Activated CD8-positive, alpha-beta T cell treated with anti-CD3 and anti-CD28 coated beads for 36 hours (primary cell): ENCODE measurements at regions not wholly inside any gene's neighbourhood (a gene's known extent, or its start where the extent isn't known, plus 50 kb on each side); places are given as distances from the start of the nearest gene placed in this dataset.

Experiments used
- ATAC-seq: fragments of 200-7000 bp; cut with Tn5 transposase; one replicate; pipeline ENCODE4 v1.10.0; 2021; ENCODE audit warnings: mild to moderate bottlenecking, moderate library complexity
- CTCF ChIA-PET: fragments of 350-600 bp; sonication (Branson Sonifier 250); formaldehyde crosslinking; loops from one replicate; lab custom pipeline; 2021; ENCODE audit warnings: antibody characterized with exemption; lab: Charles Lee
- POLR2A ChIA-PET: fragments of 350-600 bp; sonication (Branson Sonifier 250); formaldehyde crosslinking; loops from one replicate; lab custom pipeline; 2021; ENCODE audit warnings: antibody characterized with exemption; lab: Charles Lee
- DNase-seq: peaks from one replicate; pipeline ENCODE4 v3.0.0-alpha.2; 2020
- H3K27ac Mint-ChIP-seq: one replicate; pipeline ENCODE4 v1.8.0; 2021; ENCODE audit warnings: mild to moderate bottlenecking, mixed read lengths
- H3K27me3 Mint-ChIP-seq: one replicate; pipeline ENCODE4 v1.8.0; 2021; ENCODE audit warnings: mixed read lengths
- H3K36me3 Mint-ChIP-seq: one replicate; pipeline ENCODE4 v1.8.0; 2021; ENCODE audit warnings: low read depth, mixed read lengths
- H3K4me1 Mint-ChIP-seq: one replicate; pipeline ENCODE4 v1.8.0; 2021; ENCODE audit warnings: low read depth, mixed read lengths
- H3K4me3 Mint-ChIP-seq: one replicate; pipeline ENCODE4 v1.8.0; 2021; ENCODE audit warnings: mild to moderate bottlenecking, moderate library complexity, mixed read lengths
- H3K9me3 Mint-ChIP-seq: one replicate; pipeline ENCODE4 v1.8.0; 2021; ENCODE audit warnings: mixed read lengths
- intact Hi-C: fragments of 100-400 bp; cut with micrococcal nuclease; formaldehyde crosslinking; loops from one replicate; pipeline ENCODE4 v1.10.0; 2022
- TF ChIP-seq, protein P1 (sequence below): fragments of 200-600 bp; IDR thresholded peaks from one replicate; pipeline ENCODE4 v1.8.0; 2022; ENCODE audit warnings: antibody characterized with exemption, mild to moderate bottlenecking

GRCh38 chr5:12648558-12648957 lies 744.3 kb upstream of the CTNND2 start:
- no peaks in the 10 kb centered on the region for H3K27me3 Mint-ChIP-seq
- no peak overlapping the region for H3K27ac Mint-ChIP-seq
- intact Hi-C loops: no loop called here
- CTCF ChIA-PET: no interaction called here
- ATAC-seq (no peak), DNase-seq (no peak)
- no peaks in the 10 kb centered on the region for H3K36me3 Mint-ChIP-seq
- TF ChIP-seq, protein P1, sequence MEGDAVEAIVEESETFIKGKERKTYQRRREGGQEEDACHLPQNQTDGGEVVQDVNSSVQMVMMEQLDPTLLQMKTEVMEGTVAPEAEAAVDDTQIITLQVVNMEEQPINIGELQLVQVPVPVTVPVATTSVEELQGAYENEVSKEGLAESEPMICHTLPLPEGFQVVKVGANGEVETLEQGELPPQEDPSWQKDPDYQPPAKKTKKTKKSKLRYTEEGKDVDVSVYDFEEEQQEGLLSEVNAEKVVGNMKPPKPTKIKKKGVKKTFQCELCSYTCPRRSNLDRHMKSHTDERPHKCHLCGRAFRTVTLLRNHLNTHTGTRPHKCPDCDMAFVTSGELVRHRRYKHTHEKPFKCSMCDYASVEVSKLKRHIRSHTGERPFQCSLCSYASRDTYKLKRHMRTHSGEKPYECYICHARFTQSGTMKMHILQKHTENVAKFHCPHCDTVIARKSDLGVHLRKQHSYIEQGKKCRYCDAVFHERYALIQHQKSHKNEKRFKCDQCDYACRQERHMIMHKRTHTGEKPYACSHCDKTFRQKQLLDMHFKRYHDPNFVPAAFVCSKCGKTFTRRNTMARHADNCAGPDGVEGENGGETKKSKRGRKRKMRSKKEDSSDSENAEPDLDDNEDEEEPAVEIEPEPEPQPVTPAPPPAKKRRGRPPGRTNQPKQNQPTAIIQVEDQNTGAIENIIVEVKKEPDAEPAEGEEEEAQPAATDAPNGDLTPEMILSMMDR: no peak
- POLR2A ChIA-PET: no interaction called here
- no peak overlapping the region for H3K4me3 Mint-ChIP-seq
- no peaks in the 10 kb centered on the region for H3K4me1 Mint-ChIP-seq
- H3K9me3 Mint-ChIP-seq: peaks cover 10% of the 10 kb centered on the region

- ChIA-PET CTCF (no interaction called here), POLR2A (no interaction called here)
- H3K27ac Mint-ChIP-seq: no peak overlapping the region
- TF ChIP-seq, protein P1: no peak
- no peak overlapping the region for H3K4me3 Mint-ChIP-seq
- intact Hi-C loops: no loop called here
- DNase-seq (no peak), ATAC-seq (no peak)
- H3K27me3 Mint-ChIP-seq: no peaks in the 10 kb centered on the region
- no peaks in the 10 kb centered on the region for H3K4me1 Mint-ChIP-seq
- H3K36me3 Mint-ChIP-seq: no peaks in the 10 kb centered on the region
- H3K9me3 Mint-ChIP-seq: peaks cover 8% of the 10 kb centered on the region
These were observed 743.4 kb upstream of the CTNND2 start for GRCh38 chr5:12647613-12648012.

DNA sequence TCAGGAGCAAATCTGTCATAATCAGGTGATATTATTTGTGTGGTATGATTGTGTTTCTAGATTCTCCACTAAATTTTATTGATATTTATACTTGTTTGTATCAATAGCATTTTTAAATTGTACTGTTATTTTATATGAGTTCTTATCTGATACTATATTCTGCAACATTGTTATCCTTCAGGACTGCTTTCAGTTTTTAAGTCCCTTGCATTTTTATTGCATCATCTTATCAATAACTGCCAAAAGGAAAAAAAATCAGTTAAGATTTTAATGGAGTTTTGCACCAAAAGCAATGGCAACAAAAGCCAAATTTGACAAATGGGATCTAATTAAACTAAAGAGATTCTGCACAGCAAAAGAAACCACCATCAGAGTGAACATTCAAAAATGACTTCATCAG lies 741.3 kb upstream of the CTNND2 start:
- TF ChIP-seq, protein P1: no peak
- POLR2A ChIA-PET: no interaction called here

DNA sequence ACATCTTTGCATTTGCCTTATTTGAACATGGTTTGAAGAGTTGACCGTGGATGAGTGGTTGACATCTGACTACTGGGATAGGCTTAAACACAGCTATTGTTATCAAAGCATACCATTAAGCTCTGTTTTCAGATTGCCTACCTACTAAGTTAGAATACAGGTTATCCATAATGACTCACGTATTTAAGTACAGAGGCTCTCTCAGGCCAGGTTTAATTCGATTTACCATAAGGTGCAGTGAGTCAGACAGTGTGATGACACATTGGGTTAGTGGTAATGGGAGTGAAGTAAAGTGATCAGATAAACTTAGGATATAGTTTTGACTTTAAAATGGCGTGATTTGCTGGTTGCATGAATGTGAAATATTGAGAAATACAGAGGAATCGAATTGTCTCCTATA lies 732.0 kb upstream of the CTNND2 start:
- DNase-seq (no peak), ATAC-seq (no peak)
- TF ChIP-seq, protein P1: no peak
- Mint-ChIP-seq H3K9me3 (peaks cover 7% of the 10 kb centered on the region), H3K4me3 (no peak overlapping the region), H3K27me3 (no peaks in the 10 kb centered on the region), H3K27ac (no peak overlapping the region), H3K36me3 (no peaks in the 10 kb centered on the region), H3K4me1 (no peaks in the 10 kb centered on the region)
- ChIA-PET CTCF (no interaction called here), POLR2A (no interaction called here)
- intact Hi-C loops: no loop called here

More for the DNA sequence above, 741.3 kb upstream of the CTNND2 start:
- CTCF ChIA-PET: no interaction called here
- Mint-ChIP-seq H3K27me3 (no peaks in the 10 kb centered on the region), H3K9me3 (peaks cover 6% of the 10 kb centered on the region), H3K4me1 (no peaks in the 10 kb centered on the region), H3K4me3 (no peak overlapping the region), H3K36me3 (no peaks in the 10 kb centered on the region), H3K27ac (no peak overlapping the region)
- ATAC-seq: no peak
- DNase-seq: no peak
- intact Hi-C loops: no loop called here

GRCh38 chr5:12626556-12626955 lies 722.3 kb upstream of the CTNND2 start:
- TF ChIP-seq, protein P1: no peak
- no peaks in the 10 kb centered on the region for H3K36me3 Mint-ChIP-seq
- H3K9me3 Mint-ChIP-seq: peaks cover 7% of the 10 kb centered on the region
- no peak for DNase-seq
- no peak overlapping the region for H3K27ac Mint-ChIP-seq
- H3K27me3 Mint-ChIP-seq: no peaks in the 10 kb centered on the region
- ChIA-PET POLR2A (no interaction called here), CTCF (no interaction called here)
- no peaks in the 10 kb centered on the region for H3K4me1 Mint-ChIP-seq
- no peak for ATAC-seq
- no peak overlapping the region for H3K4me3 Mint-ChIP-seq
- intact Hi-C loops: no loop called here
